CD4-positive, alpha-beta T cell treated with Interleukin-10 for 1 hour (primary cell): ENCODE measurements at regions not wholly inside any gene's neighbourhood (a gene's known extent, or its start where the extent isn't known, plus 50 kb on each side); places are given as distances from the start of the nearest gene placed in this dataset.

ENCODE experiments used
- DNase-seq: peaks from one replicate; pipeline ENCODE4 v3.0.0-alpha.2; 2020

- DNase-seq: no peak
These were observed 245.4 kb downstream of the BUD13 start for GRCh38 chr11:116527180-116527991.

GRCh38 chr11:116525961-116526495 is 246.8 kb downstream of the BUD13 start:
- no peak for DNase-seq

GRCh38 chr11:116519499-116519898 is 253.3 kb downstream of the BUD13 start:
- DNase-seq: no peak

- DNase-seq: no peak
These were observed 254.6 kb downstream of the BUD13 start for GRCh38 chr11:116518141-116518540.

- DNase-seq: no peak
These were observed 255.2 kb downstream of the BUD13 start for GRCh38 chr11:116517584-116517983.

- no peak for DNase-seq
These were observed 255.7 kb downstream of the BUD13 start for GRCh38 chr11:116517077-116517476.

GRCh38 chr11:116515664-116516184 is 257.1 kb downstream of the BUD13 start:
- DNase-seq: no peak

GRCh38 chr11:116513894-116514293 is 258.9 kb downstream of the BUD13 start:
- no peak for DNase-seq

GRCh38 chr11:116513278-116513823 is 259.4 kb downstream of the BUD13 start:
- no peak for DNase-seq

- DNase-seq: no peak
These were observed 259.9 kb downstream of the BUD13 start for GRCh38 chr11:116512841-116513240.

- no peak for DNase-seq
These were observed 261.1 kb downstream of the BUD13 start for GRCh38 chr11:116511684-116512083.

- no peak for DNase-seq
These were observed 261.7 kb downstream of the BUD13 start for GRCh38 chr11:116510886-116511650.

GRCh38 chr11:116510166-116510565 is 262.6 kb downstream of the BUD13 start:
- no peak for DNase-seq

- no peak for DNase-seq
These were observed 263.2 kb downstream of the BUD13 start for GRCh38 chr11:116509551-116509950.

- DNase-seq: no peak
These were observed 264.7 kb downstream of the BUD13 start for GRCh38 chr11:116507849-116508695.

GRCh38 chr11:116507016-116507415 is 265.8 kb downstream of the BUD13 start:
- DNase-seq: no peak

GRCh38 chr11:116506263-116506825 is 266.4 kb downstream of the BUD13 start:
- no peak for DNase-seq

GRCh38 chr11:116505298-116506262 is 267.2 kb downstream of the BUD13 start:
- no peak for DNase-seq

- no peak for DNase-seq
These were observed 268.1 kb downstream of the BUD13 start for GRCh38 chr11:116504541-116505297.
